UCSD-AML1 (cell line): ENCODE measurements at regions not wholly inside any gene's neighbourhood (a gene's known extent, or its start where the extent isn't known, plus 50 kb on each side); places are given as distances from the start of the nearest gene placed in this dataset.

Experiments used
- DNase-seq: peaks from one replicate; lab custom pipeline; 2025; ENCODE audit not compliant: unreplicated experiment; lab: John Stamatoyannopoulos, UW

GRCh38 chr1:83015163-83015562 is 983.8 kb downstream of the TTLL7 start:
- no peak for DNase-seq

DNA sequence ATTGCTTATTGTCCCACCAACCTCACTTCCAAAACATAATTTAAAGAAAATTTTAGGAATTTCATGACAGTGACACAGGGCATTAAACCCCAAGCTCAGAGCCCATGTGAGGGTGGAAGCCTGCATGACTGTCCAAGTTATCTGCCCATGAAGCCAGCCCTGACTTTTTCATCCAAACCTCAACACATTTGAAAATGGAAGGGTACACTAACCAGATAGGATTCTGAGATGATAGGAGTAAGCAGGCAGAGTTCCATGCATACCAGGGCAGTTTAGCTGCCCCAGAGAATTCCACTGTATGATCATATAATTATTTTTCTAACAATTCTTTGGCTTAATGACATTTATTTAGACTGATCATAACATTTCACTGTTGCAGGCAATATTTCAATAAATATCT is 986.0 kb downstream of the TTLL7 start:
- no peak for DNase-seq

GRCh38 chr1:83011265-83011664 is 987.7 kb downstream of the TTLL7 start:
- no peak for DNase-seq

GRCh38 chr1:83006271-83006670 is 992.7 kb downstream of the TTLL7 start:
- no peak for DNase-seq

DNA sequence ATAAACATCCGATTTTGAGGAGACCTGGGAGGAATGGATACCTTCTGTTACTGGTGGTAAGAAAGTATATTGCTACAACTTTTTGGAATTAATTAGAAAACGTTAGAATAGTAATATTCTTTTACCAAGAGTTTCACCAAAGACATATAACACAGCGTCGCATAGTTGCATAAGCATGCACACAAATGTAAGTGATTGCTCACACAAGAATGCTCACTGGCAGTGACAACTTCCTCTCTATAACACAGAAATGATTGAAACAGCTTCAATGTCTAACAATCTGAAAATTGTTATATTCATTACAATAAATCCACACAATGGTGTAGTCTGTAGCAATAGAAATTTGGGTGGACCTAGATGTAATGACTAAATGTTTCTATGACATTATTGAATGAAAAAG is 998.6 kb downstream of the TTLL7 start:
- no peak for DNase-seq

- no peak for DNase-seq
Measured at GRCh38 chr1:82995951-82996350, 1003.0 kb downstream of the TTLL7 start.

GRCh38 chr1:82994616-82995263 is 1004.2 kb downstream of the TTLL7 start:
- DNase-seq = no peak

DNA sequence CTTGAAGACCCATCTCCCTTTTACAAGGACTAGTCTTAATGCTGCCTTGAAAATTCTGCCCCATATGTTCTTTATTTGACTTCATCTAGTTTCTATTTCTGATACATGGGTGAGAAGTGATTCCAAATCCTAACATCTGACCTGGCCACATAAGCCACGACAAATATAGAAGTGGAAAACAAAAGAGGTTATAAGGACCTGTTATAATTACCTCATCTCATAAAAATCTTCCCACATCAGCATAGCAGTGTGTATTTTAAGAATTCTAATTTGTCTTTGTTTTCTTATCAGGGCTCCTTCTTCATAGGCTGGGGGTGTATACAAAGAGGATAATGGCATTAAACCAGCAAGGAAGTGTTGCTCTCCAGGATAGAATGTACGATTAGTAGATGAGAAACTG is 1007.4 kb downstream of the TTLL7 start:
- DNase-seq = no peak

DNA sequence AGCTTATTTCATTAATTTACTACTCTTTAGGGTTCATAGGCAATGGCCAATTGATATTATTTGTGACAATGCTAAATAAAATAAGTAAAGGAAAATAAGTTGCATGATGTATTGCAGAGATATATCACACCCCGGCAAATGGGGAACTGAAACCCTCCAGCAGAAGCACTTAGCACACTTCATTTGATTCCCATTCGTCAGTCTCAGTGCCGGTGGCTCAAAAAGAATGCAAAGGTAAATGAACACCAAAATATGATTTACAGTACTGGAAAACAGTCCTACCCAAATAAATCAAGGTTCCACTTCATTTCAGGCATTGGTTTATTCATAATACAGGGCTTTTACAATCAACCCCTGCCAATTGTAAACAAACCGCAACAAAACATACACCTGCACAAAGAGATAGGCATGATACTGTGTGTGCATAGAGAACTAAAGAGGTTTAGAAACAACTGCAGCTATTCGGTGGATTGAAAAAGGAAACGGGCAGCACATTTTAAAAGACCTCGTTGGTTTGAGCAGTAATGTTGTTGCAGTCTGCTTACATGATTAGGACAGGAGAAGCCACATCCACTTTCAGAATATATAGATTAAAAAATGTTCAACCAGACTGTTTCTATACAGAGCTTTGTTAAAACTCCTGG is 1019.2 kb downstream of the TTLL7 start:
- no peak for DNase-seq

GRCh38 chr1:82978461-82979324 is 1020.2 kb downstream of the TTLL7 start:
- DNase-seq = no peak

DNA sequence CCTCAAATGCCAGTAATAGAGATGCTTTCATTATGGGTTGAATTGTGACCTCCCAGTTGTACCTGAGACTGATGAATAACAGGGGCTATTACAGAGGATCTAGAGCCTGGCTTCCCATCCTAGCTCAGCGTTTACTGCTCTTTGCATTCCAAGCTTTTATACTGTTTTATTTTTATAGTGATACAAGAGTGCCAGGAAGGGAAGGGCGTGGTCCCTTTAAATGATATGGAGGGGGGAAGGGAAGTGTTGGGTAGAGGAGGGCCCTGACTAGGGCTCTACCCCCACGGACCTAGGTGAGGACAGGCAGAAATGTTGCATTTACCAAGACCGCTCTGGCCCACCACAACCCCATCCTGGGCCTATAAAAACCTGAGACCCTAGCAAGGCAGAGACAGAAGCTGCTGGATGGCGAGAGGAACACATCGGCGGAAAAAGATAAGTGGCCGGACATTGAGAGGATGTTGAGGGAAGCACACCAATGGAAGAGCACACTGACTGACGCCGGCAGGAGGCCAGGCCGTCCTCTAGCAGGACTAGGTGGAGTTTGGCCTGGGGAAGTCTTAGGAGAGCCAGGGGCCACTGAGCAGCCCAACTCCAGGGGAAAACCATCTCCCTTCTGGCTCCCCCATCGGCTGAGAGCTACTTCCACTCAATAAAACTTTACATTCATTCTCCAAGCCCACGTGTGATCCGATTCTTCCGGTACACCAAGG is 1025.9 kb downstream of the TTLL7 start:
- DNase-seq = no peak

DNA sequence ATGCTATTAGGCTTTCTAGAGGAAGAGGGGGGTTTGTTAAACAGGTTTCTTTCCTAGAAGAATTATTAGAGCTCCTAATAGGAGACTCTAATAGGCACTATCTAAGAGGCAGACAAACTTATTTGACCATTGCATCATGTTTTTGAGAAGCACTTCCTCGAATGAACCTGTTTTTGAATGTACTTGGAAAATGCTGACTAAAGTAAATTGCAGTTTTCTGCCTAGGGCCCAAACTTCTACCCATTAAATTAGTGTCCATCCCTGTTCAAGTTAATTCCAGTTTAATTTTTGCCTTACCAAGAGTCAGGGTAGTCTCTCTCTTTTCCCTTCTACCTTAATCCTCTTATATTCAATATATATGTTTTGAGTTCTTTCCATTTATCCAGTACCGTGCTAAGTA is 1029.6 kb downstream of the TTLL7 start:
- no peak for DNase-seq

- no peak for DNase-seq
Measured at GRCh38 chr1:82962658-82963057, 1036.3 kb downstream of the TTLL7 start.

GRCh38 chr1:82950606-82951200 is 1048.2 kb downstream of the TTLL7 start:
- DNase-seq = no peak

DNA sequence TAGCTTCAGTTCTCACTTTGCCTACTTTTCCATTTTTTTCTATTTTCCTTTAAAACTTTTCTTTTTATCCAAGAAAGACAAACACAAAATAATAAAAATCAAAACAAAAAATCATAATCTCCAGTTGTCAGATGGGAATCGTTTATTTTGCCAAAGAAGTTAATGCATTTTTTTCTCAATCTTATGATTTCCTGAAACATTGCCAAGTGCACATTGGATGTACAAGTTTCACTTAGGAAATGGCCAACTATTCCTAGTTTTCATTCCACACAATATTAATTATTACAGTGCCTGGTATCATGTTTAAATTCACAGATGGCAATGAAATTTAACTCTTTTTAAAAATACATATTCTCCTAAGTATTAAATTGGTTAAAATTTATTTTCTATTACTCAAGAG is 1050.5 kb downstream of the TTLL7 start:
- DNase-seq = no peak

DNA sequence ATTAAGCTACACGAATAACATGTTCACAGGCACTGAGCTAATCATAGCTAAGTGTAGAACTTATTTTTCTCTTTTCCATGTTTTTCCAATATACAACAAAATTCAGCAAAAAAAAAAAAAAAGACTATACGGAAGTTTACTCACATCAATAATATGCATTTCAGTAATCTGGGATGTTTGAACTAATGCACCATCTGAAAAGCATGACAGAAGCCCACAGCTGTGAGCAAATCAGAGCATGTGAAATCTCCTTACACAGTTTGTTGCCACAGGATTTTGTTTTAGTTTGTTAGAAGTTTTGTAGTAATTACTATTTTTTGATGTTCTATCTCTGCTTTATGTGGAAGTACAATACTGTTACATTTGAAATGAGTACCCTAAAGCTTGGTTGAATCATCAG is 1051.7 kb downstream of the TTLL7 start:
- no peak for DNase-seq

DNA sequence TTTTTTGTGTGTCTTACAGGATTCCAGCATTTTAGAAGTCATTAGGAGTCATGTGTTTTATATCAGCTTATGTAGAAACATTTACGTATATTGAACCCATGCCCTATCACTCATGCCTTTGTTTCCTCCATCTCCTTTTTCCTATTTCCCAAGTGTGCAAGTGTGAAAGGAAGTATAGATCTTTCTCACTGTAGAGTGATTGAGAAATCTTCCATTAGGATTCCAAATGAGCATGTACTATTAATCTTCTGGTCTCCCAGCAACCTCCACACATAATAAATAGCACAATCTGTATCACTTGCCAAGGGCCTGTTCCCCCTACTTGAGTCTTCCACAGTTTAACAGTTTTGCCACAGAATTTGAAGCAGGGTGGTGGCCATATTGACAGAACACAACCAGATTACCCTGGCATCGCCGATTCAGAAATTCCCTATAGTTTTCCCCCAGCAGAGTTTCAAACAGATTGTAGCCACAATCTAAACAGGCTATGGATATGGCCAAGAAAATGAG is 1052.8 kb downstream of the TTLL7 start:
- no peak for DNase-seq

DNA sequence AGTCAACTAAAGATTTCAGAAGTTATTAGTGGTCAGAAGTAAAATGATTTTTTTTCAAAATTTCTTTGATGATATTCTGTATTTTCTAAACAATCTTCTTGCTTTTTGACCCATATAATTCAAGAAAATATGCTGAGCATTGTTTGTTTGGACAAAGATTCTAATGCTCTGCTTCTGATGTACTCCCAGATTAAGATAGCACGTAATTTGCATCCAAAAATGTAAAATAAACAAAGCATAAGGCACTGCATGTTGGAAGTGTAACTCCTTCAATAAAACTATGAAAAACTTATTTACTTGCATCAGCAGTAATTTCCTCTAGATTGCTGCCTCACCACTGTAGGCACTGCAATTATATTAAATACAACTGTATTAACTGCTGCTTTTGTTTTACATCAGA is 1054.1 kb downstream of the TTLL7 start:
- no peak for DNase-seq

DNA sequence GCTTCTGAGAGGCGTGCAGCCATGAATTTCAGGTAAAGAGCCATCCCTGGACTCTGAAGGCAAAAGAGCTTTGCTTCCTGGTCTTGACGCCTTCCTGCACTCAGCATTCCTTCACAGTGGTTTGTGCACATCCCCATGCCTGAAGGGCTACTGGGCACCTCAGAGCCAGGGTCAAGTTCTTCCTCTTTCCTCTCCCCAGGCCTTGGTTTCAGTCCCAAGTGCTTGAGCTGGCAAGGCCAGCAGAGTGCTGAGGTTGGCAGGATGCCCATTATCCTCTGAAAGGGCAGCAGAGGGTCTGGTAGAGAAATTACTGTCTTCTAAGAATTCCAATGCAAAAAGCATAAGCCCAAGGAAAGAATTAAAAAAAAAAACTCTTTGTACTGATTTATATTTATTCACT is 1064.9 kb downstream of the TTLL7 start:
- peak; percentile 9 for DNase-seq

DNA sequence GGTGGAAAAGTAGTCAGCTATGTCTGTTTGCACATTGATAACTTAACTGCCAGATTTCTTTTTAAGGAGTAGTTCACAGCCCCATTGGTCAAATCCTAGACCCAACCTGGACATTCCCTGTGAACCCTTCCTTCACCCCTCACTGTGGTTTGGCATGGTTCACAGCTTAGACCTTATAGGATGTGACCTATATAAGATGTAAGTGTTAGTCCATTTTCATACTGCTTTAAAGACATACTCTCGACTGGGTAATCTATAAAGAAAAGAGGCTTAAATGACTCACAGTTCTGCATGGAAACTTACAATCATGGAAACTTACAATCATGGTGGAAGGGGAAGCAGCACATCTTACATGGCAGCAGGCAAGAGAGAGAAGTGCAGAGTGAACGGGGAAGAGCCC is 1066.2 kb downstream of the TTLL7 start:
- no peak for DNase-seq

- DNase-seq = no peak
Measured at GRCh38 chr1:82932207-82932606, 1066.7 kb downstream of the TTLL7 start.
